Peyer's patch (tissue), 4 donors: ENCODE measurements at regions not wholly inside any gene's neighbourhood (a gene's known extent, or its start where the extent isn't known, plus 50 kb on each side); places are given as distances from the start of the nearest gene placed in this dataset.

Experiments
- CTCF ChIP-seq, 6 experiments: fragments of 450-650 bp in 4 of 6; fragments of 200-600 bp in 2 of 6; sonication (generic) in 1 of 6; IDR thresholded peaks; one replicate each; pipeline ENCODE4 v1.5.1; 2017 to 2019; ENCODE audit warnings: antibody characterized with exemption in 6 of 6, mild to moderate bottlenecking in 3 of 6, moderate library complexity in 1 of 6
- POLR2A ChIP-seq, 2 donors: fragments of 450-650 bp; IDR thresholded peaks; one replicate each; pipeline ENCODE4 v1.5.1; 2017; ENCODE audit warnings: antibody characterized with exemption in 2 of 2, mild to moderate bottlenecking in 2 of 2, moderate library complexity in 2 of 2

GRCh38 chr4:111712093-111712677, 433.1 kb upstream of the FAM241A start:
- no peak for TF ChIP-seq CTCF (IDR thresholded peaks at IDR 0.05)
- no peak for TF ChIP-seq POLR2A (IDR thresholded peaks at IDR 0.05)
